ENCODE measurements at regions not wholly inside any gene's neighbourhood (a gene's known extent, or its start where the extent isn't known, plus 50 kb on each side); places are given as distances from the start of the nearest gene placed in this dataset.

DNA sequence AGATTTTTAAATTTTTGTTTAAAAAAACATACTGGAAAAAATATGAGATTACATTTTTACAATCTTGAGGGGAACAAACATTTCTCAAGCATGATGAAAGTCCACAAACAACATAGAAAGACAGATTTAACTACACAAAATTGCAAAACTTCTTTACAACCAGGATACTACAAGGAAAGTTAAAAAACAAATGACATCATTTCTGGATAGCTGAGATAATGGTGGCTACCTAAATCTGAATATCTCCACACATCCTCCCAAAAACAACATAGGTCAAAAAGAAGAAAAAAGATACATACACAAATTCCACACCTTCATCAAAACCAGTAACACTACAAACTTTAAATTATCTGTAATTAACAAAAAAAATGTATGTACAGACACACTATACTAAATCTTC, 120.8 kb upstream of the TNPO1 start:
- POLR2A ChIA-PET, result no interaction called here
- no peak for TF ChIP-seq ELF4 (IDR thresholded peaks at IDR 0.05)

DNA sequence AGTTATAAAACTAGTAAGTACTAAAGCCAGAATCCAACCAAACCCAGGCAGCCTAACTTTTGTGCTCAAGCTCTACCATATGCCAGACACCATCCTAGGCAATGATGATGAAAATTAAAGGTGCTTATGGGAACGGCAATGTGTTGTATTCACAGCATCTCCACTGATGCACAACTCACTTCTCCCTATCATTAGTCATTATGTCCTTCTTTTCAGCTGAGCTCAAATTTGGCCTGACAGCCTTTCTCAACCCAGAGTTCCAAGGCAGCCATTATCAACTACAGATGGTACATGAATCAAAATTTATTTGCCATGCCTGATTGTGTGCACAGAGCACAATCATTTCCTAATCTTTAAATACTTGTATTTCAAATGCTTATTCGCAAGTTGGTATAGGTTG, 121.6 kb upstream of the TNPO1 start:
- TF ChIP-seq, protein P1, sequence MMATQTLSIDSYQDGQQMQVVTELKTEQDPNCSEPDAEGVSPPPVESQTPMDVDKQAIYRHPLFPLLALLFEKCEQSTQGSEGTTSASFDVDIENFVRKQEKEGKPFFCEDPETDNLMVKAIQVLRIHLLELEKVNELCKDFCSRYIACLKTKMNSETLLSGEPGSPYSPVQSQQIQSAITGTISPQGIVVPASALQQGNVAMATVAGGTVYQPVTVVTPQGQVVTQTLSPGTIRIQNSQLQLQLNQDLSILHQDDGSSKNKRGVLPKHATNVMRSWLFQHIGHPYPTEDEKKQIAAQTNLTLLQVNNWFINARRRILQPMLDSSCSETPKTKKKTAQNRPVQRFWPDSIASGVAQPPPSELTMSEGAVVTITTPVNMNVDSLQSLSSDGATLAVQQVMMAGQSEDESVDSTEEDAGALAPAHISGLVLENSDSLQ (IDR thresholded peaks at IDR 0.05), result no peak
- TF ChIP-seq ARNT (IDR thresholded peaks at IDR 0.05), result no peak
- no peak for TF ChIP-seq FOXK2 (IDR thresholded peaks at IDR 0.05)
- no peak for TF ChIP-seq TARDBP (IDR thresholded peaks at IDR 0.05)
- no peak for TF ChIP-seq FOXA1 (IDR thresholded peaks at IDR 0.05)
- TF ChIP-seq HDGF (IDR thresholded peaks at IDR 0.05; ENCODE audit: borderline replicate concordance), result no peak
- TF ChIP-seq CTBP1 (IDR thresholded peaks at IDR 0.05; ENCODE audit: borderline replicate concordance), result no peak
- no peak for TF ChIP-seq ELF4 (IDR thresholded peaks at IDR 0.05)
- TF ChIP-seq ZNF384 (IDR thresholded peaks at IDR 0.05), result no peak
- TF ChIP-seq FOXM1 (IDR thresholded peaks at IDR 0.05; ENCODE audit: borderline replicate concordance), result no peak
- no peak for TF ChIP-seq NFRKB (IDR thresholded peaks at IDR 0.05)
- TF ChIP-seq LEF1 (IDR thresholded peaks at IDR 0.05; ENCODE audit: borderline replicate concordance), result no peak
- no peak for TF ChIP-seq L3MBTL2 (conservative IDR thresholded peaks at IDR 0.05)
- no peak for TF ChIP-seq SP1 (IDR thresholded peaks at IDR 0.05)
- TF ChIP-seq BHLHE40 (IDR thresholded peaks at IDR 0.05; ENCODE audit: borderline replicate concordance), result no peak
- no peak for TF ChIP-seq SUZ12 (IDR thresholded peaks at IDR 0.05)
- DNase-seq (ENCODE audit: extremely low spot score), result no peak
- CTCF ChIA-PET, result no interaction called here
- POLR2A ChIA-PET, result no interaction called here

More for the DNA sequence above, 120.8 kb upstream of the TNPO1 start:
- DNase-seq (ENCODE audit: extremely low spot score), result no peak
- CTCF ChIA-PET, result no interaction called here

GRCh38 chr5:72693546-72694205, 122.8 kb upstream of the TNPO1 start:
- TF ChIP-seq ZNF384 (IDR thresholded peaks at IDR 0.05) (no peak), HDGF (IDR thresholded peaks at IDR 0.05; ENCODE audit: borderline replicate concordance) (no peak), SUZ12 (IDR thresholded peaks at IDR 0.05) (no peak), CTBP1 (IDR thresholded peaks at IDR 0.05; ENCODE audit: borderline replicate concordance) (no peak), FOXK2 (IDR thresholded peaks at IDR 0.05) (no peak), TARDBP (IDR thresholded peaks at IDR 0.05) (no peak), BHLHE40 (IDR thresholded peaks at IDR 0.05; ENCODE audit: borderline replicate concordance) (no peak), SP1 (IDR thresholded peaks at IDR 0.05) (no peak), ARNT (IDR thresholded peaks at IDR 0.05) (no peak), LEF1 (IDR thresholded peaks at IDR 0.05; ENCODE audit: borderline replicate concordance) (no peak), FOXA1 (IDR thresholded peaks at IDR 0.05) (no peak)
- DNase-seq (ENCODE audit: extremely low spot score), result no peak
- ChIA-PET CTCF (no interaction called here), POLR2A (no interaction called here)

- ChIA-PET POLR2A (interaction anchor here (0.9 kb wide), 1 partner anchor 263 kb away, joined by 3 read pairs; the partner anchor contains the start of gene FCHO2), CTCF (interaction anchor here (0.8 to 1.3 kb wide), 4 partner anchors 18 to 44 kb away, joined by 3 read pairs; no protein-coding TSS in a partner anchor)
- no peak for TF ChIP-seq HDGF (IDR thresholded peaks at IDR 0.05; ENCODE audit: borderline replicate concordance)
- TF ChIP-seq FOXA1 (IDR thresholded peaks at IDR 0.05), result no peak
- no peak for DNase-seq (ENCODE audit: extremely low spot score)
These were observed 123.6 kb upstream of the TNPO1 start for GRCh38 chr5:72692651-72693442.

- TF ChIP-seq, protein P1 (IDR thresholded peaks at IDR 0.05), result peak; percentile 80
- TF ChIP-seq CTBP1 (IDR thresholded peaks at IDR 0.05; ENCODE audit: borderline replicate concordance), result no peak; the same call in 1 of the 2 replicates
- TF ChIP-seq FOXK2 (IDR thresholded peaks at IDR 0.05), result no peak
- TF ChIP-seq ARNT (IDR thresholded peaks at IDR 0.05), result no peak
- TF ChIP-seq LEF1 (IDR thresholded peaks at IDR 0.05; ENCODE audit: borderline replicate concordance), result no peak
- no peak for TF ChIP-seq L3MBTL2 (conservative IDR thresholded peaks at IDR 0.05)
- DNase-seq (ENCODE audit: extremely low spot score), result peak; percentile 37
- CTCF ChIA-PET, result interaction anchor here (0.6 to 1.3 kb wide), 6 partner anchors 19 to 137 kb away, joined by 3 to 5 read pairs (median 3); no protein-coding TSS in a partner anchor
- POLR2A ChIA-PET, result interaction anchor here (0.9 kb wide), 2 partner anchors 29 to 264 kb away, joined by 3 read pairs; partner anchors contain the start of gene FCHO2
These were observed 124.2 kb upstream of the TNPO1 start for GRCh38 chr5:72692231-72692637.

- ChIA-PET POLR2A (interaction anchor here (0.9 kb wide), 2 partner anchors 28 to 264 kb away, joined by 3 read pairs; partner anchors contain the start of gene FCHO2), CTCF (interaction anchor here (0.6 to 1.3 kb wide), 6 partner anchors 19 to 138 kb away, joined by 3 to 5 read pairs (median 3); no protein-coding TSS in a partner anchor)
- no peak for TF ChIP-seq CTBP1 (IDR thresholded peaks at IDR 0.05; ENCODE audit: borderline replicate concordance)
- no peak for TF ChIP-seq ARNT (IDR thresholded peaks at IDR 0.05)
- TF ChIP-seq FOXM1 (IDR thresholded peaks at IDR 0.05; ENCODE audit: borderline replicate concordance), result no peak
- TF ChIP-seq, protein P1 (IDR thresholded peaks at IDR 0.05), result no peak
- no peak for TF ChIP-seq SP1 (IDR thresholded peaks at IDR 0.05)
- no peak for DNase-seq (ENCODE audit: extremely low spot score)
These were observed 124.7 kb upstream of the TNPO1 start for GRCh38 chr5:72691751-72692150.

Data from HEK293T (cell line).